ENCODE measurements at regions not wholly inside any gene's neighbourhood (a gene's known extent, or its start where the extent isn't known, plus 50 kb on each side); places are given as distances from the start of the nearest gene placed in this dataset.
"Not testable (repeated sequence)": the region's sequence is repeated elsewhere in the genome, so short reads cannot be mapped to it uniquely, and the experiment has no call there.

DNA sequence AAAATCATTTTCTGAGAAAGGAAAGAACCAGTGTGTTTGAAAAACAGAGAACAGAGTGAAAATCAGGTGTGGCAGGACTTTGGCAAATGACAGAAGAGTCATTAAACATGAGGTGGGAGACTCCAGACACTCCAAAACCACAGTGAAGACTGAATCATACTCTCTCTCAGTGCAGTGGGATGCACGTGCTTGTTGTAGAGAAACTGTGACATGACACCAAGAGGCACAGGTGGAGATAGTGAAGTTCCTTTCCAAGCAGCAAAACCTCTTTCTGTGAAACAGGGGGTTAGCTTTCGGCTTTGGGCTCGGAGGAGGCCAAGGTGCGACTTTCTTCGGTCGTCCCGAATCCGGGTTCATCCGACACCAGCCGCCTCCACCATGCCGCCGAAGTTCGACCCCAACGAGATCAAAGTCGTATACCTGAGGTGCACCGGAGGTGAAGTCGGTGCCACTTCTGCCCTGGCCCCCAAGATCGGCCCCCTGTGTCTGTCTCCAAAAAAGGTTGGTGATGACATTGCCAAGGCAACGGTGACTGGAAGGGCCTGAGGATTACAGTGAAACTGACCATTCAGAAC, 599.0 kb downstream of the DOK5 start:
- TF ChIP-seq POLR2A (IDR thresholded peaks at IDR 0.05); CTCF (IDR thresholded peaks at IDR 0.05); POLR2AphosphoS5 (IDR thresholded peaks at IDR 0.05; ENCODE audit: insufficient read depth in 1 of 2, low read depth in 1 of 2): not testable (repeated sequence)

Measured in vagina (tissue), 2 donors.